ENCODE measurements at regions not wholly inside any gene's neighbourhood (a gene's known extent, or its start where the extent isn't known, plus 50 kb on each side); places are given as distances from the start of the nearest gene placed in this dataset.

DNA sequence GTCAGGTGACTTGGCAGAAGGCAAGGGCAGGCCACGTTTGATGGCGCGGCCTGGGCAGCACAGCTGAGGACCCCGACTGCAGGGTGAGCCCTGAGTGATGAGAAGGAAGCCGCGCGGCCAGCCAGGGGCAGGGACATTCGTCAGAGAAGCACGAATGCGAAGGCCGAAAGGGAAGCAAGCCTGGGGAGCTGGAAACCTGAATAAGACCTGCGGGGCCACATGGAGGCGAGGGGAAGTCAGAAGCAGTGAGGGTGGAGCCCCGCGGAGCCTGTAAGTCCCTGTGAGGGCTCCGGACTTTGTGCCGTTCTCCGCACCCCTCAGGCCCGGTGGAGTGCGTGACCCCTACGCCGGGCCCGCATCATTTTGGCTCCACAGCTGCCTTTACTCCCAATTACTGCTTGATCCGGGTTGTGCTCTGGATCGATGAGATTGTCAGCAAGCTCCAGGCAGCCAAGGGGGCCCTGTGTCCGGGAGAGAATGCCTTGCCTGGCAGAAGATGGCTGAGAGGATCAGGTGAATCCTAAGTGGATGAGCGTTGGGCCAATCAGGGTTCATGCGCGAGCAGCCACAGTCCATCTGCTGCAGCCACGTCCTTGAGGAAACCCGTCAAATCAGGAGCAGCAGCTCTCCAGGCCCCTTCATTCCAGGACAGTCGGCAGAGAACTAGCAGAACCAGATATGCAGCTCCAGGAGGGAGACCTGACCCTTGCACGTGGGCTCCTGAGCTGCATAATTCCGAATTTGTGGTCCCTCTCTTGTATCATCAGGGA, 293.3 kb upstream of the SHH start:
- no peak for DNase-seq (ENCODE audit: low read depth, low spot score)
- H3K36me3 ChIP-seq (ENCODE audit: insufficient read depth, insufficient read length, low read length): no peaks in the 10 kb centered on the region

GRCh38 chr7:156104501-156105336, 292.5 kb upstream of the SHH start:
- no peaks in the 10 kb centered on the region for H3K4me1 ChIP-seq (ENCODE audit: insufficient read depth, insufficient read length)
- no peak overlapping the region for H3K4me3 ChIP-seq (ENCODE audit: insufficient read length, low read depth)
- H3K36me3 ChIP-seq (ENCODE audit: insufficient read depth, insufficient read length, low read length): no peaks in the 10 kb centered on the region
- no peak for DNase-seq (ENCODE audit: low read depth, low spot score)
- no peaks in the 10 kb centered on the region for H3K27me3 ChIP-seq (ENCODE audit: insufficient read depth, insufficient read length)
- no peak overlapping the region for H3K9ac ChIP-seq (ENCODE audit: insufficient read length, low read depth)
- TF ChIP-seq YY1 (IDR thresholded peaks at IDR 0.05; ENCODE audit: insufficient read depth, insufficient read length): no peak
- TF ChIP-seq ZNF274 (IDR thresholded peaks at IDR 0.05; ENCODE audit: low read depth, low read length): no peak
- no peak for TF ChIP-seq SUZ12 (IDR thresholded peaks at IDR 0.05; ENCODE audit: extremely low read depth, insufficient read depth, insufficient read length)
- no peaks in the 10 kb centered on the region for H3K9me3 ChIP-seq (ENCODE audit: insufficient read depth, low read length)

More for the DNA sequence above, 293.3 kb upstream of the SHH start:
- no peak for TF ChIP-seq SUZ12 (IDR thresholded peaks at IDR 0.05; ENCODE audit: extremely low read depth, insufficient read depth, insufficient read length)
- TF ChIP-seq ZNF274 (IDR thresholded peaks at IDR 0.05; ENCODE audit: low read depth, low read length): no peak
- no peaks in the 10 kb centered on the region for H3K9me3 ChIP-seq (ENCODE audit: insufficient read depth, low read length)
- H3K27me3 ChIP-seq (ENCODE audit: insufficient read depth, insufficient read length): no peaks in the 10 kb centered on the region
- H3K9ac ChIP-seq (ENCODE audit: insufficient read length, low read depth): no peak overlapping the region
- no peak overlapping the region for H3K4me3 ChIP-seq (ENCODE audit: insufficient read length, low read depth)
- H3K4me1 ChIP-seq (ENCODE audit: insufficient read depth, insufficient read length): no peaks in the 10 kb centered on the region

DNA sequence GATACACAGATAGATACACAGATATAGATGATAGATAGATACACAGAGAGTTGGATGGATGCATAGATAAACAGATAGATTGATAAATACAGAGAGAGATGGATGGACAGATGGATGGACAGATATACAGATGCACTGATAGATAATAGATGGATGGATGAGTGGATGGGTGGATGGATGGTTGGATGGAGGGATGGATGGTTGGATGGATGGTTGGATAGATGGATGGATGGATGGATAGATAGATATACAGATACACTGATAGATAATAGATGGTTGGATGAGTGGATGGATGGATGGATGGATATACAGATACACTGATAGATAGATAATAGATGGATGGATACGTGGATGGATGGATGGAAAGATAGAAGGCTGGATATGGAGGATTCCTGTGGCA, 290.0 kb upstream of the SHH start:
- Histone ChIP-seq H3K36me3 (ENCODE audit: insufficient read depth, insufficient read length, low read length) (no peaks in the 10 kb centered on the region), H3K27me3 (ENCODE audit: insufficient read depth, insufficient read length) (no peaks in the 10 kb centered on the region), H3K9ac (ENCODE audit: insufficient read length, low read depth) (no peak overlapping the region), H3K9me3 (ENCODE audit: insufficient read depth, low read length) (no peaks in the 10 kb centered on the region), H3K4me1 (ENCODE audit: insufficient read depth, insufficient read length) (no peaks in the 10 kb centered on the region), H3K4me3 (ENCODE audit: insufficient read length, low read depth) (no peak overlapping the region)
- DNase-seq (ENCODE audit: low read depth, low spot score): no peak
- no peak for TF ChIP-seq ZNF274 (IDR thresholded peaks at IDR 0.05; ENCODE audit: low read depth, low read length)
- TF ChIP-seq YY1 (IDR thresholded peaks at IDR 0.05; ENCODE audit: insufficient read depth, insufficient read length): no peak
- no peak for TF ChIP-seq SUZ12 (IDR thresholded peaks at IDR 0.05; ENCODE audit: extremely low read depth, insufficient read depth, insufficient read length)

DNA sequence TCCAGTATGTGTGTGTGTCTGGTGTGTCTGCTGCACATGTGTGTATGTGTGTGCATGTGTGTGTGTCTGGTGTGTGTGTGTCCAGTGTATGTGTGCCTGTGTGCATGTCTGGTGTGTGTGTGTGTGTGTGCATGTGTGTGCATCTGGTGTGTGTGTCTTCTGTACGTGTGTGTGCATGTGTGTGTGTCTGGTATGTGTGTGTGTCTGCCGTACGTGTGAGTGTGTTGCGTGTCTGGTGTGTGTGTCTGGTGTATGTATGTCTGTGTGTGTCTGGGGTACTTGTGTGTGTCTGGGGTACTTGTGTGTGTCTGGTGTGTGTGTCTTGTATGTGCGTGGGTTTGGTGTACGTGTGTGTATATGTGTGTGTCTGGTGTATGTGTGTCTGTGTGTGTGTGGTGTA, 289.1 kb upstream of the SHH start:
- Histone ChIP-seq H3K4me1 (ENCODE audit: insufficient read depth, insufficient read length) (no peaks in the 10 kb centered on the region), H3K9ac (ENCODE audit: insufficient read length, low read depth) (no peak overlapping the region), H3K27me3 (ENCODE audit: insufficient read depth, insufficient read length) (no peaks in the 10 kb centered on the region), H3K36me3 (ENCODE audit: insufficient read depth, insufficient read length, low read length) (no peaks in the 10 kb centered on the region), H3K9me3 (ENCODE audit: insufficient read depth, low read length) (no peaks in the 10 kb centered on the region), H3K4me3 (ENCODE audit: insufficient read length, low read depth) (no peak overlapping the region)
- TF ChIP-seq ZNF274 (IDR thresholded peaks at IDR 0.05; ENCODE audit: low read depth, low read length) (no peak), YY1 (IDR thresholded peaks at IDR 0.05; ENCODE audit: insufficient read depth, insufficient read length) (no peak), SUZ12 (IDR thresholded peaks at IDR 0.05; ENCODE audit: extremely low read depth, insufficient read depth, insufficient read length) (no peak)
- DNase-seq (ENCODE audit: low read depth, low spot score): no peak

DNA sequence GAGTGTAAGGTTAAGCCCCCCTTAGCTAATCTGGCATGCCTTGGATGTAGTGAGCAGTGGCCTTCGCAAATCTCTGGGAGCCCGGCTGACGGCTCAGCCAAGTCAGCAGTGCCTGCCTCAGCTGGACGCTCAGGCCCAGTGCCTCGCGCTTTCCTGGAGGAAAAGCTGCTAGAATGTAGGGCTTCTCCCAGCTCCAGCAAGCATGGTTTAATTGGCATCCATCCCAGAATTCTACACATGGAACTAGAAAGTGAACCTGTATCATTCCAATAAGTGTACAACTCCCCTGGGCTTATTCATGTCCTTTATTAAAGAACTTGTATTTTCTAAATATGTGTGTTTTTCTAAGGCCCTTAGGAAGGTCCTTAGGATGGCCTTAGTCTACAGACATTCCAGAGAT, 287.8 kb upstream of the SHH start:
- no peaks in the 10 kb centered on the region for H3K36me3 ChIP-seq (ENCODE audit: insufficient read depth, insufficient read length, low read length)
- no peaks in the 10 kb centered on the region for H3K9me3 ChIP-seq (ENCODE audit: insufficient read depth, low read length)
- no peak overlapping the region for H3K9ac ChIP-seq (ENCODE audit: insufficient read length, low read depth)
- H3K4me3 ChIP-seq (ENCODE audit: insufficient read length, low read depth): no peak overlapping the region
- DNase-seq (ENCODE audit: low read depth, low spot score): no peak
- H3K27me3 ChIP-seq (ENCODE audit: insufficient read depth, insufficient read length): no peaks in the 10 kb centered on the region
- no peak for TF ChIP-seq YY1 (IDR thresholded peaks at IDR 0.05; ENCODE audit: insufficient read depth, insufficient read length)
- no peak for TF ChIP-seq ZNF274 (IDR thresholded peaks at IDR 0.05; ENCODE audit: low read depth, low read length)
- no peak for TF ChIP-seq SUZ12 (IDR thresholded peaks at IDR 0.05; ENCODE audit: extremely low read depth, insufficient read depth, insufficient read length)
- no peaks in the 10 kb centered on the region for H3K4me1 ChIP-seq (ENCODE audit: insufficient read depth, insufficient read length)

GRCh38 chr7:156099085-156099484, 286.8 kb upstream of the SHH start:
- Histone ChIP-seq H3K9me3 (ENCODE audit: insufficient read depth, low read length) (no peaks in the 10 kb centered on the region), H3K36me3 (ENCODE audit: insufficient read depth, insufficient read length, low read length) (no peaks in the 10 kb centered on the region), H3K4me3 (ENCODE audit: insufficient read length, low read depth) (no peak overlapping the region), H3K4me1 (ENCODE audit: insufficient read depth, insufficient read length) (no peaks in the 10 kb centered on the region), H3K9ac (ENCODE audit: insufficient read length, low read depth) (no peak overlapping the region), H3K27me3 (ENCODE audit: insufficient read depth, insufficient read length) (no peaks in the 10 kb centered on the region)
- TF ChIP-seq ZNF274 (IDR thresholded peaks at IDR 0.05; ENCODE audit: low read depth, low read length): no peak
- no peak for TF ChIP-seq YY1 (IDR thresholded peaks at IDR 0.05; ENCODE audit: insufficient read depth, insufficient read length)
- TF ChIP-seq SUZ12 (IDR thresholded peaks at IDR 0.05; ENCODE audit: extremely low read depth, insufficient read depth, insufficient read length): no peak
- no peak for DNase-seq (ENCODE audit: low read depth, low spot score)
